Brain microvascular endothelial cell (primary cell): ENCODE measurements at regions not wholly inside any gene's neighbourhood (a gene's known extent, or its start where the extent isn't known, plus 50 kb on each side); places are given as distances from the start of the nearest gene placed in this dataset.

Source experiments
- DNase-seq: peaks from one replicate; pipeline ENCODE4 v3.0.0-alpha.2; 2020
- H3K27ac ChIP-seq: fragments of 250-450 bp; sonication (Bioruptor Pico); 2 replicates; pipeline ENCODE4 v1.5.1; 2020; ENCODE audit warnings: mild to moderate bottlenecking, moderate library complexity
- H3K27me3 ChIP-seq: fragments of 250-450 bp; sonication (Bioruptor Pico); replicated peaks from 2 replicates; pipeline ENCODE4 v1.5.1; 2020; ENCODE audit warnings: mild to moderate bottlenecking
- H3K36me3 ChIP-seq: fragments of 250-450 bp; sonication (Bioruptor Pico); replicated peaks from 2 replicates; pipeline ENCODE4 v1.5.1; 2020; ENCODE audit warnings: mild to moderate bottlenecking
- H3K4me3 ChIP-seq: 2 replicates; pipeline ENCODE4 v1.5.1; 2011; ENCODE audit warnings: low read depth, mild to moderate bottlenecking, control low read depth, low read length, moderate library complexity
- in situ Hi-C: cut with HindIII; loops from 2 replicates; pipeline ENCODE4 v1.10.0; 2017; ENCODE audit warnings: low sequenced_read_pairs, low pct_ligation_motif_present
- TF ChIP-seq, protein P1 (sequence below): IDR thresholded peaks from 2 replicates; pipeline ENCODE4 v1.5.1; 2011; ENCODE audit warnings: low read depth, mild to moderate bottlenecking, moderate library complexity, low read length, control low read depth, inconsistent platforms; ENCODE audit errors: missing control alignments

DNA sequence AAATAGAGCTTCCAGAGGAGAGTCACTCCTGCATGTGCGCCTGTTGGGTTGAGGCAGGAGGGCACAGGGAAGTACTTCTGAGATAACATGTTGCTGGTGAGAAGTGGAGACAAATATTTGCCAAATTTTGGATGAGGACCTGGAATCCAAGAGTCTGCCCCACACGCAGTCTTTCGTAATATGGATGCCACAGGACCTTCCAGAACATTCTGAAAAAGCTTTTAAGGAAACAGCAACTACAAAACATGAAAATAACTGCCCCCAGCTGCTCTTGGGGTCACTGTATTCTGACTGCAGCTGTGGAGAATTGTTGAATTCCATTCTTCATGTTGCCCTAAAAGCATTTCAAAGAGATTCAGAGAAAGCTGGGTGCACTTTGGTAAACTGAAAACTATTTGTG lies 227.5 kb downstream of the C1D start:
- Histone ChIP-seq H3K27me3 (no peaks in the 10 kb centered on the region), H3K36me3 (no peaks in the 10 kb centered on the region), H3K4me3 (no peak overlapping the region), H3K27ac (no peak overlapping the region)
- TF ChIP-seq, protein P1, sequence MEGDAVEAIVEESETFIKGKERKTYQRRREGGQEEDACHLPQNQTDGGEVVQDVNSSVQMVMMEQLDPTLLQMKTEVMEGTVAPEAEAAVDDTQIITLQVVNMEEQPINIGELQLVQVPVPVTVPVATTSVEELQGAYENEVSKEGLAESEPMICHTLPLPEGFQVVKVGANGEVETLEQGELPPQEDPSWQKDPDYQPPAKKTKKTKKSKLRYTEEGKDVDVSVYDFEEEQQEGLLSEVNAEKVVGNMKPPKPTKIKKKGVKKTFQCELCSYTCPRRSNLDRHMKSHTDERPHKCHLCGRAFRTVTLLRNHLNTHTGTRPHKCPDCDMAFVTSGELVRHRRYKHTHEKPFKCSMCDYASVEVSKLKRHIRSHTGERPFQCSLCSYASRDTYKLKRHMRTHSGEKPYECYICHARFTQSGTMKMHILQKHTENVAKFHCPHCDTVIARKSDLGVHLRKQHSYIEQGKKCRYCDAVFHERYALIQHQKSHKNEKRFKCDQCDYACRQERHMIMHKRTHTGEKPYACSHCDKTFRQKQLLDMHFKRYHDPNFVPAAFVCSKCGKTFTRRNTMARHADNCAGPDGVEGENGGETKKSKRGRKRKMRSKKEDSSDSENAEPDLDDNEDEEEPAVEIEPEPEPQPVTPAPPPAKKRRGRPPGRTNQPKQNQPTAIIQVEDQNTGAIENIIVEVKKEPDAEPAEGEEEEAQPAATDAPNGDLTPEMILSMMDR, result no peak
- in situ Hi-C loops, result loop anchor here (25.0 kb wide), 1 partner anchor 1398 kb away; the partner anchor contains the start of gene MEIS1
- no peak for DNase-seq

DNA sequence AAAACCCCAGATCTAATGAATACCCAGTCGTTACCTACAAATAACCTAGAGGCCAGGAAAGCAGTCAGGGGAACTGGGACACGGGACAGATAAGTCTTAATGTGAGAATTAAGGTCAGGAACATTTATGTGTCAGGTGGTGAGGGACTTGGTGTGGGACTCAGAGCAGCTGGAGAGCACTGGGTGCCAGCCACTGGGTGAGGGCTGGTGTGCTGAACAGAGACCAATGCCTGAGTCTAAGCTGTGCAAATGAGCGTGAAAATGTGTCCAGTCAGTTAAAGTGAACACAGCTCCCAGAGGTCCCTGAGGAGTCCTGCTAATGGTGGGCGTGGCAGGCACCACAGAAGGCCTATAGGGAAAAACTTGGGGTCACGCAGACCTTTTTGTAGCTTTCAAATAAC lies 225.9 kb downstream of the C1D start:
- Histone ChIP-seq H3K27me3 (no peaks in the 10 kb centered on the region), H3K27ac (no peak overlapping the region), H3K4me3 (no peak overlapping the region), H3K36me3 (no peaks in the 10 kb centered on the region)
- in situ Hi-C loops, result loop anchor here (25.0 kb wide), 1 partner anchor 1400 kb away; the partner anchor contains the start of gene MEIS1
- TF ChIP-seq, protein P1, result no peak
- no peak for DNase-seq

DNA sequence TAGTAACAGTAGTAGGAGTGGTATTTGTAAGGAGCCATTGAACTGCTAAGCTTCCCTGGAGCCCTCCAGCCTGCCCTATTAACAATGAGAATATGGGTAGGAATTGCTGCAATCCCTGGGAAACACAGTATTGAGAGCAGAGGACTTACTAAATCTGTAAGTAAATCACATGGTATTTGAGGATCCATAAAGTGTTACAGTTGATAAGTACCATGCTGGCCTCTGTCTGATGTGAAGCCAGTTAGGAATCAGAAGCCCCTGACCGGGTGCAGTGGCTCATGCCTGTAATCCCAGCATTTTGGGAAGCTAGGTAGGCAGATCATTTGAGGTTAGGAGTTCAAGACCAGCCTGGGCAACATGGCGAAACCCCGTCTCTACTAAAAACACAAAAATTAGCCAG lies 224.6 kb downstream of the C1D start:
- in situ Hi-C loops, result loop anchor here (25.0 kb wide), 1 partner anchor 1401 kb away; the partner anchor contains the start of gene MEIS1
- Histone ChIP-seq H3K36me3 (no peaks in the 10 kb centered on the region), H3K27me3 (no peaks in the 10 kb centered on the region), H3K27ac (no peak overlapping the region), H3K4me3 (no peak overlapping the region)
- TF ChIP-seq, protein P1, result no peak
- no peak for DNase-seq

DNA sequence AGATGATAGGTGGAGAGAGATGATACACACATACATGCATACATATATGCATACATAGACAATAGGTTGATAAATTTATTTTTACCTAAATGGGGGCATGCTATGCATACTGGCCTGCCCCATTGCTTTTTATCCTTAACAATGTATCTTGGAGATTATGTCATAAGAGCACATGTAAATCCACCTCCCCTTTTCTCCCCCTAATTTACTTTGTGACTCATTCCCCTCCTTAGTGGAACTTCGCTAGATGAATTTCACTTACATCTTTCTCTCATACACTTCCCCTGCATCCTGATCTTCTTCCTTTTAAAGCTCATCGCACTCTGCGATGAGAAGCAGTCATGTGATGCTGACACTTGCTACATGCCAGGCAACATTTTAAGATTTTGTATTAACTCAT lies 223.6 kb downstream of the C1D start:
- no peak for DNase-seq
- no peaks in the 10 kb centered on the region for H3K36me3 ChIP-seq
- TF ChIP-seq, protein P1, result no peak
- H3K27ac ChIP-seq, result no peak overlapping the region
- H3K27me3 ChIP-seq, result no peaks in the 10 kb centered on the region
- in situ Hi-C loops, result loop anchor here (25.0 kb wide), 1 partner anchor 1402 kb away; the partner anchor contains the start of gene MEIS1
- H3K4me3 ChIP-seq, result no peak overlapping the region

DNA sequence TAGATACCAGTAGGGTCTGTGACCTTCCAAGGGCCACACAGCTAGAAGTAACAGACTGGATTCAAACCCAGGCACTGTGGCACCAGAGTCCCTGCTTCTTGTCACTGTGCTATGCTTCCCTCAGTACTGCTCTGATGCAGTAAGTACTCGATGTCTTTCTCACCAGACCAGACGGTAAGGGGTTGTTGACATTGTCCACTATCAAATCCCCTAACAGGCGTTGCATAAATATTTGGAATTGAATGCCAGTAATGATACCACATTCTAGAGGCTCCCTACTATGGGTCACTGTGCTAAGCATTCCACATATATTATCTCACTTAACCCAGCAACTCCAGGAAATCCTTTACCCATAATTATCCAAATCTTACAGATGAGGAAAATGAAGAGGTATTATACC lies 223.1 kb downstream of the C1D start:
- no peak overlapping the region for H3K27ac ChIP-seq
- H3K4me3 ChIP-seq, result no peak overlapping the region
- no peaks in the 10 kb centered on the region for H3K27me3 ChIP-seq
- TF ChIP-seq, protein P1, result no peak
- no peaks in the 10 kb centered on the region for H3K36me3 ChIP-seq
- no peak for DNase-seq
- in situ Hi-C loops, result loop anchor here (25.0 kb wide), 1 partner anchor 1402 kb away; the partner anchor contains the start of gene MEIS1
